IMR-90 (cell line): ENCODE measurements at regions not wholly inside any gene's neighbourhood (a gene's known extent, or its start where the extent isn't known, plus 50 kb on each side); places are given as distances from the start of the nearest gene placed in this dataset.
A peak's percentile ranks its signal among the peaks of the same experiment; 100 is the strongest.

Source experiments
- ATAC-seq: fragments of 200-7000 bp; cut with Tn5 transposase; 2 replicates; pipeline ENCODE4 v1.9.1; 2020; ENCODE audit warnings: low read depth, mild to moderate bottlenecking, moderate library complexity
- BruUV-seq: library from RNA; stranded (reverse); fragments of 400-500 nt; replicated peaks from 2 replicates; lab custom pipeline; 2021; lab: Mats Ljungman, UMichigan
- CTCF ChIA-PET: fragments of 300-600 bp; formaldehyde crosslinking; extraction: SDS; loops from one replicate; lab custom pipeline; 2021; ENCODE audit warnings: antibody characterized with exemption; lab: Yijun Ruan, JAX
- POLR2A ChIA-PET: fragments of 300-600 bp; sonication (Branson Sonifier 250); formaldehyde crosslinking; loops from one replicate; lab custom pipeline; 2022; ENCODE audit warnings: antibody characterized with exemption; ENCODE audit not compliant: unreplicated experiment; lab: Charles Lee
- DNase-seq: peaks from one replicate; pipeline ENCODE4 v3.0.0; 2013
- H2AFZ ChIP-seq: replicated peaks from 2 replicates; pipeline ENCODE3; 2013; ENCODE audit warnings: low read length, mild to moderate bottlenecking; ENCODE audit not compliant: poor library complexity
- H2AK5ac ChIP-seq: 2 replicates; pipeline ENCODE4 v1.6.1; 2013; ENCODE audit warnings: low read depth, low read length, inconsistent platforms
- H2AK9ac ChIP-seq: replicated peaks from 2 replicates; pipeline ENCODE3; 2013; ENCODE audit warnings: mild to moderate bottlenecking, low read depth, low read length, moderate library complexity; ENCODE audit not compliant: poor library complexity
- H2BK120ac ChIP-seq: 2 replicates; pipeline ENCODE4 v1.6.1; 2013; ENCODE audit warnings: low read depth, low read length, inconsistent platforms
- H2BK15ac ChIP-seq: 3 replicates; pipeline ENCODE4 v1.6.1; 2013; ENCODE audit warnings: low read depth, low read length, inconsistent platforms
- H2BK20ac ChIP-seq: 2 replicates; pipeline ENCODE4 v1.6.1; 2013; ENCODE audit warnings: low read depth, mild to moderate bottlenecking, inconsistent platforms, low read length, moderate library complexity
- H2BK5ac ChIP-seq: 2 replicates; pipeline ENCODE4 v1.6.1; 2013; ENCODE audit warnings: mild to moderate bottlenecking, low read depth, low read length, inconsistent platforms; ENCODE audit not compliant: poor library complexity, severe bottlenecking
- H3K14ac ChIP-seq: replicated peaks from 2 replicates; pipeline ENCODE4 v1.6.1; 2013; ENCODE audit warnings: low read depth, low read length, inconsistent platforms
- H3K18ac ChIP-seq: 2 replicates; pipeline ENCODE4 v1.6.1; 2013; ENCODE audit warnings: low read depth, low read length, control low read depth
- H3K23ac ChIP-seq: 2 replicates; pipeline ENCODE4 v1.6.1; 2013; ENCODE audit warnings: low read depth, low read length, inconsistent platforms
- H3K27ac ChIP-seq: 2 replicates; pipeline ENCODE4 v1.5.1; 2013; ENCODE audit warnings: mild to moderate bottlenecking, control low read depth, low read length; ENCODE audit not compliant: insufficient read depth
- H3K27me3 ChIP-seq: 2 replicates; pipeline ENCODE4 v1.6.1; 2013; ENCODE audit warnings: low read length; ENCODE audit not compliant: control insufficient read depth, insufficient read depth
- H3K36me3 ChIP-seq: 2 replicates; pipeline ENCODE4 v1.6.1; 2013; ENCODE audit warnings: low read length, mixed read lengths; ENCODE audit not compliant: control insufficient read depth, insufficient read depth
- H3K4ac ChIP-seq: 2 replicates; pipeline ENCODE4 v1.6.1; 2013; ENCODE audit warnings: low read depth, low read length, inconsistent platforms
- H3K4me1 ChIP-seq: 2 replicates; pipeline ENCODE4 v1.6.1; 2013; ENCODE audit warnings: low read length, mixed read lengths; ENCODE audit not compliant: control insufficient read depth, insufficient read depth
- H3K4me2 ChIP-seq: 2 replicates; pipeline ENCODE4 v1.6.1; 2013; ENCODE audit warnings: low read depth, mild to moderate bottlenecking, control low read depth, low read length, moderate library complexity
- H3K4me3 ChIP-seq: 2 replicates; pipeline ENCODE4 v1.5.1; 2013; ENCODE audit warnings: low read depth, mild to moderate bottlenecking, control low read depth, low read length, moderate library complexity; ENCODE audit not compliant: insufficient read depth
- H3K56ac ChIP-seq: 2 replicates; pipeline ENCODE4 v1.6.1; 2013; ENCODE audit warnings: low read length, inconsistent platforms; ENCODE audit not compliant: insufficient read depth; ENCODE audit errors: extremely low read depth
- H3K79me1 ChIP-seq, 2 experiments: 2 replicates each; pipeline ENCODE4 v1.6.1; 2013; ENCODE audit warnings: low read length in 2 of 2, inconsistent platforms in 1 of 2, low read depth in 1 of 2
- H3K9ac ChIP-seq: 2 replicates; pipeline ENCODE4 v1.6.1; 2013; ENCODE audit warnings: low read depth, low read length, control low read depth
- H3K9me1 ChIP-seq: 2 replicates; pipeline ENCODE4 v1.6.1; 2013; ENCODE audit warnings: low read length, inconsistent platforms; ENCODE audit not compliant: insufficient read depth
- H3K9me3 ChIP-seq: 2 replicates; pipeline ENCODE4 v1.6.1; 2013; ENCODE audit warnings: low read length; ENCODE audit not compliant: control insufficient read depth, insufficient read depth
- H4K20me1 ChIP-seq: 2 replicates; pipeline ENCODE4 v1.6.1; 2013; ENCODE audit warnings: low read length, inconsistent platforms; ENCODE audit not compliant: insufficient read depth
- H4K5ac ChIP-seq: 2 replicates; pipeline ENCODE4 v1.6.1; 2013; ENCODE audit warnings: mild to moderate bottlenecking, low read depth, low read length, control low read depth
- H4K8ac ChIP-seq, 2 experiments: 2 replicates each; pipeline ENCODE4 v1.6.1; 2013; ENCODE audit warnings: low read depth in 2 of 2, low read length in 2 of 2, control low read depth in 1 of 2, inconsistent platforms in 1 of 2
- H4K91ac ChIP-seq: 2 replicates; pipeline ENCODE4 v1.6.1; 2013; ENCODE audit warnings: low read depth, low read length, inconsistent platforms; ENCODE audit not compliant: insufficient read depth
- CHD1 ChIP-seq: IDR thresholded peaks from 2 replicates; pipeline ENCODE4 v1.6.1; 2012; ENCODE audit warnings: low read depth, low read length, improper control_type of control experiment
- ELK1 ChIP-seq: fragments of 150-350 bp; IDR thresholded peaks from 2 replicates; pipeline ENCODE4 v1.6.1; 2016; ENCODE audit warnings: low read depth, mild to moderate bottlenecking, low read length, moderate library complexity, borderline replicate concordance
- MAFK ChIP-seq: IDR thresholded peaks from 2 replicates; pipeline ENCODE4 v1.6.1; 2012; ENCODE audit warnings: low read depth, low read length, improper control_type of control experiment
- MAZ ChIP-seq: IDR thresholded peaks from 2 replicates; pipeline ENCODE4 v1.6.1; 2012; ENCODE audit warnings: low read depth, mild to moderate bottlenecking, low read length, improper control_type of control experiment, moderate library complexity, borderline replicate concordance
- MXI1 ChIP-seq: IDR thresholded peaks from 2 replicates; pipeline ENCODE4 v1.6.1; 2012; ENCODE audit warnings: low read depth, mild to moderate bottlenecking, low read length, moderate library complexity, borderline replicate concordance
- NFE2L2 ChIP-seq: fragments of 150-350 bp; IDR thresholded peaks from 2 replicates; pipeline ENCODE4 v1.6.1; 2016; ENCODE audit warnings: low read depth, mild to moderate bottlenecking, low read length
- RCOR1 ChIP-seq: IDR thresholded peaks from 2 replicates; pipeline ENCODE4 v1.6.1; 2012; ENCODE audit warnings: mild to moderate bottlenecking, low read length, improper control_type of control experiment; ENCODE audit not compliant: insufficient replicate concordance
- WGBS, 2 experiments: methylation state at CpG; one replicate each; pipeline versions ENCODE4 v1.1.5 to v1.1.7; 2013; ENCODE audit warnings: missing lambda C conversion rate in 2 of 2; ENCODE audit not compliant: insufficient read length in 1 of 2; ENCODE audit errors: extremely low coverage in 2 of 2; 5-methylcytosine and 5-hydroxymethylcytosine counted together
- dilution Hi-C: fragments of 300-500 bp; cut with HindIII; formaldehyde crosslinking; loops from one replicate; pipeline ENCODE4 v1.14.3; 2018; ENCODE audit warnings: low sequenced_read_pairs; ENCODE audit not compliant: unreplicated experiment
- in situ Hi-C: fragments of 300-500 bp; cut with MboI; formaldehyde crosslinking; loops from 3 replicates; pipeline ENCODE4 v1.14.3; 2019; ENCODE audit warnings: low sequenced_read_pairs, inconsistent platforms, mixed read lengths
- intact Hi-C: fragments of 100-400 bp; cut with micrococcal nuclease; formaldehyde crosslinking; loops from 2 replicates; pipeline ENCODE4 v1.10.0; 2022

DNA sequence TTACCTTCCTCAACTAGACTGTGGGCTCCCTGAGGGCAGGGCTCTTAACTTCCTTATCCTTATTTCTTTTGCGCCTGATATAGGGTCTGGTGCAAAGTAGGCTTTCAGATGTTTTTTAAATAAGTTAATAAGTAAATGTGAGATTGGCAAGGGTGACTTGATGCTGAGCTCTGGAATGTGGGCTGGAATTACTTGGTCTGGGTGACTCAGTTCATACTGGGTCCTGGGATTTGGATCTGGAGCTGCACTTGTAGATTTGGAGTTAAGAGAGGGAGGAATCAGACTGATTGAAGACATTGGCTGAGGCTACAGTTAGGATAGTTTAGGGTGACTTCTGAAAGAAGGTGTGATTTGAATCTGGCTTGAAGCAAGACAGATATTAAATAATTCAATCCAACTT lies 190.9 kb downstream of the GIPC2 start:
- Histone ChIP-seq H4K20me1 (no peaks in the 10 kb centered on the region), H4K5ac (no peak overlapping the region), H2BK5ac (no peak overlapping the region), H3K4me1 (peaks cover 2% of the 10 kb centered on the region; the same call in 1 of the 2 replicates), H3K79me1 (no peaks in the 10 kb centered on the region), H3K4me3 (no peak overlapping the region), H3K27ac (no peak overlapping the region), H2AK9ac (no peak overlapping the region), H2AFZ (no peak overlapping the region), H3K23ac (no peak overlapping the region), H3K4ac (no peak overlapping the region), H2BK120ac (no peak overlapping the region), H4K8ac (no peak overlapping the region), H2AK5ac (no peak overlapping the region), H3K9ac (no peak overlapping the region), H4K91ac (no peak overlapping the region), H3K14ac (no peak overlapping the region), H3K56ac (no peak overlapping the region), H3K9me1 (no peaks in the 10 kb centered on the region), H3K9me3 (no peaks in the 10 kb centered on the region), H2BK15ac (no peak overlapping the region), H2BK20ac (no peak overlapping the region), H3K27me3 (no peaks in the 10 kb centered on the region), H3K36me3 (no peaks in the 10 kb centered on the region), H3K18ac (no peak overlapping the region), H3K4me2 (no peak overlapping the region)
- ChIA-PET POLR2A (no interaction called here), CTCF (no interaction called here)
- ATAC-seq: peak; percentile 77
- DNase-seq: peak; percentile 45
- dilution Hi-C loops: no loop called here
- no TSS peak for BruUV-seq
- WGBS, 2 experiments: no CpG with 5 or more reads among the region's 1 CpG
- in situ Hi-C loops: no loop called here
- TF ChIP-seq MAZ: no peak
- TF ChIP-seq RCOR1: no peak
- TF ChIP-seq CHD1: no peak
- no peak for TF ChIP-seq NFE2L2
- no peak for TF ChIP-seq MAFK
- TF ChIP-seq MXI1: no peak
- TF ChIP-seq ELK1: no peak
- intact Hi-C loops: no loop called here
